HepG2 (cell line): ENCODE measurements at regions not wholly inside any gene's neighbourhood (a gene's known extent, or its start where the extent isn't known, plus 50 kb on each side); places are given as distances from the start of the nearest gene placed in this dataset.

ENCODE experiments used
- ATAC-seq: fragments of 200-7000 bp; cut with Tn5 transposase; 3 replicates; pipeline ENCODE4 v1.9.1; 2020; ENCODE audit warnings: mild to moderate bottlenecking, moderate library complexity
- BruUV-seq: library from RNA; stranded (reverse); fragments of 400-500 nt; replicated peaks from 2 replicates; lab custom pipeline; 2021; lab: Mats Ljungman, UMichigan
- CTCF ChIA-PET: fragments of 300-600 bp; formaldehyde crosslinking; extraction: SDS; loops from one replicate; lab custom pipeline; 2021; ENCODE audit warnings: low total read pairs, inconsistent platforms, low intra/inter-chr PET ratio; lab: Yijun Ruan, JAX
- POLR2A ChIA-PET: fragments of 350-600 bp; sonication (Branson Sonifier 250); formaldehyde crosslinking; loops from one replicate; lab custom pipeline; 2020; ENCODE audit warnings: antibody characterized with exemption, inconsistent platforms; lab: Yijun Ruan, JAX
- DNase-seq: peaks from one replicate; pipeline ENCODE4 v3.0.0-alpha.2; 2015; ENCODE audit warnings: low spot score
- FAIRE-seq: peaks from 3 replicates; lab custom pipeline; 2011; peaks lifted over from hg19 to GRCh38; lab: Jason Lieb, UNC
- H2AFZ ChIP-seq: one replicate; pipeline ENCODE4 v1.6.1; 2011; ENCODE audit warnings: low read length, inconsistent platforms
- H3K27ac ChIP-seq: fragments of 300-600 bp; 3 replicates; pipeline ENCODE4 v1.8.0; 2011; ENCODE audit warnings: mixed run types, mild to moderate bottlenecking, mixed read lengths, low read length, inconsistent platforms; ENCODE audit not compliant: insufficient read depth; ENCODE audit errors: extremely low read length
- H3K27me3 ChIP-seq, 2 experiments: fragments of 200-600 bp in 1 of 2; 2 replicates in 1 of 2; 3 replicates in 1 of 2; pipeline versions ENCODE4 v1.6.0 to v1.8.0; 2011; ENCODE audit warnings: low read length in 2 of 2, mild to moderate bottlenecking in 2 of 2, moderate library complexity in 2 of 2, inconsistent platforms in 1 of 2; ENCODE audit not compliant: insufficient read depth in 2 of 2, control insufficient read depth in 1 of 2
- H3K36me3 ChIP-seq, 2 experiments: fragments of 200-600 bp in 1 of 2; replicated peaks in 1 of 2; 2 replicates in 1 of 2; 3 replicates in 1 of 2; pipeline versions ENCODE4 v1.5.1 to v1.8.0; 2011; ENCODE audit warnings: low read length in 2 of 2, inconsistent platforms in 1 of 2; ENCODE audit not compliant: insufficient read depth in 2 of 2, control insufficient read depth in 1 of 2
- H3K4me1 ChIP-seq: 2 replicates; pipeline ENCODE4 v1.5.1; 2012; ENCODE audit warnings: low read length, inconsistent platforms; ENCODE audit not compliant: insufficient read depth
- H3K4me2 ChIP-seq: 2 replicates; pipeline ENCODE4 v1.6.0; 2011; ENCODE audit warnings: low read depth, low read length, inconsistent platforms
- H3K4me3 ChIP-seq, 3 experiments: fragments of 200-600 bp in 1 of 3; sonication (generic), shearing (Covaris generic) in 1 of 3; replicated peaks in 1 of 3; 2 replicates each; pipeline ENCODE4 v1.5.1; 2011 to 2016; ENCODE audit warnings: low read length in 3 of 3, inconsistent platforms in 2 of 3, low read depth in 2 of 3, mild to moderate bottlenecking in 2 of 3, control low read depth in 1 of 3, mixed read lengths in 1 of 3; ENCODE audit not compliant: insufficient read depth in 1 of 3
- H3K79me2 ChIP-seq: one replicate; pipeline ENCODE4 v1.6.1; 2011; ENCODE audit warnings: low read length, inconsistent platforms; ENCODE audit not compliant: insufficient read depth
- H3K9ac ChIP-seq: 2 replicates; pipeline ENCODE4 v1.6.0; 2011; ENCODE audit warnings: mild to moderate bottlenecking, low read depth, low read length, inconsistent platforms; ENCODE audit not compliant: insufficient read depth
- H3K9me3 ChIP-seq: 2 replicates; pipeline ENCODE4 v1.5.1; 2012; ENCODE audit warnings: mild to moderate bottlenecking, low read length
- H4K20me1 ChIP-seq: 2 replicates; pipeline ENCODE4 v1.6.0; 2011; ENCODE audit warnings: inconsistent platforms, mild to moderate bottlenecking, low read length, moderate library complexity; ENCODE audit not compliant: insufficient read depth
- CAMTA2 ChIP-seq: sonication (generic); formaldehyde crosslinking; IDR thresholded peaks from 2 replicates; pipeline ENCODE4 v1.4.0; 2020; ENCODE audit warnings: mild to moderate bottlenecking, missing genetic modification reagents, borderline replicate concordance
- CREB1 ChIP-seq, 2 experiments: fragments of 450-650 bp in 1 of 2; IDR thresholded peaks; 2 replicates each; pipeline ENCODE4 v1.6.1; 2016 to 2017; ENCODE audit warnings: control low read depth in 1 of 2, mild to moderate bottlenecking in 1 of 2, missing compliant biosample characterization in 1 of 2, missing genetic modification characterization in 1 of 2
- KLF16 ChIP-seq, 2 experiments: sonication (generic) in 1 of 2; formaldehyde crosslinking in 1 of 2; IDR thresholded peaks; 2 replicates each; pipeline versions ENCODE4 v1.6.1 to v1.8.0; 2016 to 2023; ENCODE audit warnings: missing genetic modification reagents in 2 of 2, missing compliant biosample characterization in 1 of 2
- NBN ChIP-seq: fragments of 450-650 bp; conservative IDR thresholded peaks from 2 replicates; pipeline ENCODE4 v1.6.1; 2017
- RFXAP ChIP-seq: sonication (generic); formaldehyde crosslinking; IDR thresholded peaks from 2 replicates; pipeline ENCODE4 v1.4.0; 2020; ENCODE audit warnings: missing genetic modification reagents, borderline replicate concordance
- ZNF225 ChIP-seq: sonication (generic); formaldehyde crosslinking; IDR thresholded peaks from 2 replicates; pipeline ENCODE4 v1.4.0; 2020; ENCODE audit warnings: mild to moderate bottlenecking, missing genetic modification reagents
- ZNF501 ChIP-seq: sonication (generic); formaldehyde crosslinking; IDR thresholded peaks from 2 replicates; pipeline ENCODE4 v1.5.1; 2020; ENCODE audit warnings: mild to moderate bottlenecking, moderate library complexity, missing genetic modification reagents
- ZNF598 ChIP-seq: sonication (generic); formaldehyde crosslinking; IDR thresholded peaks from 2 replicates; pipeline ENCODE4 v1.5.1; 2020; ENCODE audit warnings: mild to moderate bottlenecking, missing genetic modification reagents, borderline replicate concordance
- ZSCAN21 ChIP-seq: sonication (generic); formaldehyde crosslinking; IDR thresholded peaks from 2 replicates; pipeline ENCODE4 v1.8.0; 2022; ENCODE audit warnings: mild to moderate bottlenecking, missing genetic modification reagents, moderate library complexity, borderline replicate concordance
- WGBS: methylation state at CpG from one replicate; pipeline ENCODE4 v1.1.6; 2017; ENCODE audit warnings: low lambda C conversion rate; 5-methylcytosine and 5-hydroxymethylcytosine counted together
- in situ Hi-C: cut with HindIII; loops from 2 replicates; pipeline ENCODE4 v1.10.0; 2017; ENCODE audit warnings: low pct_unique_long_range_greater_than_20kb; ENCODE audit not compliant: extremely low pct_ligation_motif_present
- intact Hi-C: fragments of 100-400 bp; cut with micrococcal nuclease; formaldehyde crosslinking; loops from one replicate; pipeline ENCODE4 v1.10.0; 2022; ENCODE audit not compliant: unreplicated experiment

DNA sequence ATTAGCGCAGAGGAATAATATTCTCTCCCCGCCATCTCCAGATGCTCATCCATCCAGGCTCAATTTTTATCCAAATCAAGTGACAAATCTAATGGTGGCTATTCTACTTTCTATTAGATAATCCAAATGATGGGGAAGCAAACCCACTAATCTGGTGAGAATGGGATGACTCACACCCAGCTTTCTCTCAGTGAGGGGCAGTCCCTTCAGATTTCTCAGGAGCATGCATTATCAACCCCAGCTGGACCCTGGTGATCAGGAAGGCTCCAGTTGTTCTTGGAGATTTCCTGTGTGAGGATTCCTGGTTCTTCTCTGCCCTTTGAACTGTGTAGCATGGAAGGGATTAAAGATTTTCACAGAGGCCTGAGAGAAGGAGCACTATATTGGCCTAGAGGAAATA lies 358.0 kb downstream of the WDR72 start:
- Histone ChIP-seq H3K4me3 (no peak overlapping the region), H3K79me2 (no peaks in the 10 kb centered on the region), H3K36me3 (no peaks in the 10 kb centered on the region), H2AFZ (no peak overlapping the region), H3K4me2 (no peak overlapping the region), H3K27ac (no peak overlapping the region), H3K27me3 (no peaks in the 10 kb centered on the region), H3K9me3 (no peaks in the 10 kb centered on the region), H4K20me1 (no peaks in the 10 kb centered on the region), H3K4me1 (peaks cover 16% of the 10 kb centered on the region), H3K9ac (no peak overlapping the region)
- POLR2A ChIA-PET = no interaction called here
- in situ Hi-C loops (no loop called here), intact Hi-C loops (no loop called here)
- DNase-seq (no peak), ATAC-seq (no peak), FAIRE-seq (no peak)
- no TSS peak for BruUV-seq
- TF ChIP-seq ZNF501 (CRISPR knock-in tag) (no peak), ZNF598 (no peak), KLF16 (CRISPR knock-in tag; IDR thresholded peaks at IDR 0.05) (no peak), CREB1 (IDR thresholded peaks at IDR 0.05) (no peak), CREB1 (CRISPR knock-in tag; IDR thresholded peaks at IDR 0.05) (no peak), NBN (no peak), CAMTA2 (no peak), ZSCAN21 (CRISPR knock-in tag) (no peak), ZNF225 (CRISPR knock-in tag) (no peak)
- 100% methylated on average over 2 of the region's 2 CpGs for WGBS
- CTCF ChIA-PET = no interaction called here

DNA sequence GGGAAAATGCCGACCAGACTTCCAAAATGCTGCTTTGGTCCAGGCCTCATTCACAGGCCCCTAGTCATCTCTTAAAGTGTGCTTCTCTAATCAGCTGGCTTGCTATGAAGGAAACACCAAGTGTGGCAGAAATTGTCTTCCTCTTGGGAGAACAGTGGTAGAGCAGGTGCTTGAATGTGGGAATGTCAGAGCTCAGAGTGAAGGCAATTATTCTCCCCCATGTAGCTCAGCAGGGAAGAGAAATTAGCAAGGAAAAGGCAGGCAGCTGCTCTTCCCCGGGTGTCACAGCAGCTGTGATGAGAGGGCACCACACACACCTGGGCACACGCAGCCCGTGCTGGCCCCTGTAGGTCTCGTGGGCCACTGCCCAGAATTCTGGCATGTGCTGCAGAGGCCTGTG lies 358.5 kb downstream of the WDR72 start:
- no peaks in the 10 kb centered on the region for H4K20me1 ChIP-seq
- no peak overlapping the region for H3K9ac ChIP-seq
- no peak for TF ChIP-seq RFXAP
- POLR2A ChIA-PET = no interaction called here
- H3K4me2 ChIP-seq = no peak overlapping the region
- 81% methylated on average over 3 of the region's 5 CpGs for WGBS
- no peak overlapping the region for H2AFZ ChIP-seq
- in situ Hi-C loops (no loop called here), intact Hi-C loops (no loop called here)
- H3K9me3 ChIP-seq = no peaks in the 10 kb centered on the region
- CTCF ChIA-PET = no interaction called here
- BruUV-seq = no TSS peak
- H3K4me3 ChIP-seq = no peak overlapping the region
- no peaks in the 10 kb centered on the region for H3K79me2 ChIP-seq
- ATAC-seq (no peak), FAIRE-seq (no peak), DNase-seq (no peak)
- no peaks in the 10 kb centered on the region for H3K27me3 ChIP-seq
- H3K36me3 ChIP-seq = no peaks in the 10 kb centered on the region
- H3K4me1 ChIP-seq = peaks cover 21% of the 10 kb centered on the region
- H3K27ac ChIP-seq = no peak overlapping the region
